ENCODE measurements at regions not wholly inside any gene's neighbourhood (a gene's known extent, or its start where the extent isn't known, plus 50 kb on each side); places are given as distances from the start of the nearest gene placed in this dataset.

DNA sequence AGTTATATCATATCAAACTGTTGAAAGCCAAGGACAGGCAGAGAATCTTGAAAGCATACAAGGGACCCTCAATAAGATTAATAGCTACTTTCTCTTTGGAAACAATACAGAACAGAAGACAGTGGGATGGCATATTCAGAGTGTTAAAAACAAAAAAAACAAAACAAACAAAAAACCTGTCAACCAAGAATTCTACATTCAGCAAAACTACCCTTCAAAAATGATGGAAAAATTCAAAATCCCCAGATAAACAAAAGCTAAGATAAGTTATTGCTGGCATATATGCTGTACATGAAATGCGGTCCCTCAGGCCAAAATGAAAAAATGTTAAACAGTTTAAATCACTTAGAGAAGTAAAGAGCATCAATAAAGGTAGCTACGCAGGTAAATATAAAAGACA, 425.1 kb downstream of the ACTL7B start:
- TF ChIP-seq, protein P1, sequence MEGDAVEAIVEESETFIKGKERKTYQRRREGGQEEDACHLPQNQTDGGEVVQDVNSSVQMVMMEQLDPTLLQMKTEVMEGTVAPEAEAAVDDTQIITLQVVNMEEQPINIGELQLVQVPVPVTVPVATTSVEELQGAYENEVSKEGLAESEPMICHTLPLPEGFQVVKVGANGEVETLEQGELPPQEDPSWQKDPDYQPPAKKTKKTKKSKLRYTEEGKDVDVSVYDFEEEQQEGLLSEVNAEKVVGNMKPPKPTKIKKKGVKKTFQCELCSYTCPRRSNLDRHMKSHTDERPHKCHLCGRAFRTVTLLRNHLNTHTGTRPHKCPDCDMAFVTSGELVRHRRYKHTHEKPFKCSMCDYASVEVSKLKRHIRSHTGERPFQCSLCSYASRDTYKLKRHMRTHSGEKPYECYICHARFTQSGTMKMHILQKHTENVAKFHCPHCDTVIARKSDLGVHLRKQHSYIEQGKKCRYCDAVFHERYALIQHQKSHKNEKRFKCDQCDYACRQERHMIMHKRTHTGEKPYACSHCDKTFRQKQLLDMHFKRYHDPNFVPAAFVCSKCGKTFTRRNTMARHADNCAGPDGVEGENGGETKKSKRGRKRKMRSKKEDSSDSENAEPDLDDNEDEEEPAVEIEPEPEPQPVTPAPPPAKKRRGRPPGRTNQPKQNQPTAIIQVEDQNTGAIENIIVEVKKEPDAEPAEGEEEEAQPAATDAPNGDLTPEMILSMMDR (IDR thresholded peaks at IDR 0.05): no peak
- no peak for TF ChIP-seq EZH2 (IDR thresholded peaks at IDR 0.05; ENCODE audit: borderline replicate concordance, insufficient read depth, low read depth, low read length, poor library complexity, severe bottlenecking)

All from B cell (primary cell).